ENCODE measurements at regions not wholly inside any gene's neighbourhood (a gene's known extent, or its start where the extent isn't known, plus 50 kb on each side); places are given as distances from the start of the nearest gene placed in this dataset.

DNA sequence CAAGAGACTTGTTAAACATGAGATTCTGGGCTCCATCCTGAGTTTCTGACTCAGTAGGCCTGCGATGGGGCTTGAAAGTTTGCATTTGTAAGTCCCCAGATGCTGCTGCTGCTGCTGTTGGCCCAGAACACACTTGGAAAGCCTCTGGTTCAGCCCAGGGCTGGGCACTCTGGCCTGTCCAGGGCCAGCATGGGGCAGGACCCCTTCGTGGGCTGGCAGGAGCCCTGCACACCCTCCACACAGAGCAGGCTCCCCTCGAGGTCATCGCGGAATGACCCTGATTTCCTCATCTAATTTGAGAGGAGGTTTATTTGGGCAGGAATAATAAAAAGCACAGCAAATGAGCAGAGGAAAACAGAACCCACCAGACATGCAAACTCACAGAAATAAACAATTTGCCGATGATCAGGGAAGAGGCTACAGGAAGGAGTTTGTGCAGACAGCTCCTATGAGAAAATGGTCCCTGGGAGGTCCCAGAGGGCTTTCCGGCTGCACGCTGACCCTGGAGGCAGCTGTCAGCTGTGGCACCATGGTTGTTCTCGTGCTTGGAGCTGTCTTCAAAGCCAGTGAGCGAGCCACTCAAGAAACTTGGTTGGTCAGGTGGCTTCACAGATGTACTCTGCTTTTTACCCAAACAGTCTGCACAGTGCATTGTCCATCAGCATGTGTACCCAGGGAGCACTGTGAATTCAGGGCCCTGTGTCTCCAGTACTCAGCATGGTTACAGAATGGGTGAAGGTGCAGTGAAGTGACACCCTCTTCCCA lies 119.3 kb downstream of the GLI2 start:
- DNase-seq = no peak

GRCh38 chr2:120855855-120856405 lies 120.3 kb downstream of the GLI2 start:
- no peak for DNase-seq

DNA sequence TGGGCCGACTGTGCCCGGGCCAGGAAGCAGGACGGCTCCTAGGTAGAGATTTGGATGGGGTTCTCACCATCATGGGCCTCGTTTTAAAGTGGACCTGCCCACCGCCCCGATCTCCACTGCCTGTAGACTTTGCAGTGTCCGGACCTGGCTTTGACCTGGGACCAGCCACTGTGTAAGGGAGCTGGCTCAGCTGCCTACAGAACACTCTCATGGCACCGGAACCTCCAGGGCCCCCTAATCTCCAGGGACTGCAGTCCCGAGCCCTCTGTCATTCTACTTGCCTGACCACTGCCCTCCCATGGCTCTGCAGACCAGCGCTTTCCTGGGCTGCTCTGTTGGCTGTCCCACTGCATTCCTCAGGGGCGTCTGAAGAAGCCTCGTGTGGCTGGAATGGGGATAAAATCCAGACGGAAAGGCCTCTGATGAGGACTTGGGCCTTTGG lies 120.8 kb downstream of the GLI2 start:
- DNase-seq = no peak

DNA sequence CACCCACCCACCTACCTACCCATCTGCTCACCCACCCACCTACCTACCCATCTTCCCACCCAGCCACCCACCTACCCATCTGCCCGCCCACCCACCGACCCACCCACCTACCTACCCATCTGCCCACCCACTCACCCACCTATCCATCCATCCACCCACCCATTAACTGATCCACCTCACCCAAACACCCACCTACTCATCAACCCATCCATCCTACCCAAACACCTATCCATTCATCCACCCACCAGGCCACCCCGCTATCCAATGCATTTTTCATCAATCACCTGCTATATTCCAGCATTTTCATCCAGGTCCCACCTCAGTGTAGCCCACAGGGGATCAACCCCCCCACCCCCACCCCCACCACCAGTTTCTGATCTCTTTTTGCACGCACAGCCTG lies 121.8 kb downstream of the GLI2 start:
- DNase-seq = no peak

DNA sequence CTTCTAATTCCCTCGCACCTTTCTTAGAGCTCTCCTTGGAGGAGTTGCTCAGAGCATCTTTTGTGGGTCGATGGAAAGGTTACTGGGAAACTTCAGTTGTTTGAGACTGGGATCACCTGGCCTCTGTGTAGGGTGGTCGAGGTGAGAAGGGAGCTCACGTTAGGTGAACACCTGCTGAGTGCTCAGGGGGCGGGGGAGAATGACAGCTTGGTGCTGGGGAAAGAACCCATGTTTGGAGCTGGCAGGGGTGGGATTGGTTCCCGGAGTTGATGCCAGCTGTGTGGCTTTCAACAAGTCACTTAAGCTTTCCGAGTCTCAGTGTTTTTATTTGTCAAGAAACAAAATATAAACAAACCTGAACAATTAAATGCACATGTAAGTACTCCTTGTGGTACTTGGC lies 122.3 kb downstream of the GLI2 start:
- no peak for DNase-seq

- DNase-seq = no peak
These were observed 122.9 kb downstream of the GLI2 start for GRCh38 chr2:120858361-120859106.

- no peak for DNase-seq
These were observed 123.5 kb downstream of the GLI2 start for GRCh38 chr2:120859128-120859527.

DNA sequence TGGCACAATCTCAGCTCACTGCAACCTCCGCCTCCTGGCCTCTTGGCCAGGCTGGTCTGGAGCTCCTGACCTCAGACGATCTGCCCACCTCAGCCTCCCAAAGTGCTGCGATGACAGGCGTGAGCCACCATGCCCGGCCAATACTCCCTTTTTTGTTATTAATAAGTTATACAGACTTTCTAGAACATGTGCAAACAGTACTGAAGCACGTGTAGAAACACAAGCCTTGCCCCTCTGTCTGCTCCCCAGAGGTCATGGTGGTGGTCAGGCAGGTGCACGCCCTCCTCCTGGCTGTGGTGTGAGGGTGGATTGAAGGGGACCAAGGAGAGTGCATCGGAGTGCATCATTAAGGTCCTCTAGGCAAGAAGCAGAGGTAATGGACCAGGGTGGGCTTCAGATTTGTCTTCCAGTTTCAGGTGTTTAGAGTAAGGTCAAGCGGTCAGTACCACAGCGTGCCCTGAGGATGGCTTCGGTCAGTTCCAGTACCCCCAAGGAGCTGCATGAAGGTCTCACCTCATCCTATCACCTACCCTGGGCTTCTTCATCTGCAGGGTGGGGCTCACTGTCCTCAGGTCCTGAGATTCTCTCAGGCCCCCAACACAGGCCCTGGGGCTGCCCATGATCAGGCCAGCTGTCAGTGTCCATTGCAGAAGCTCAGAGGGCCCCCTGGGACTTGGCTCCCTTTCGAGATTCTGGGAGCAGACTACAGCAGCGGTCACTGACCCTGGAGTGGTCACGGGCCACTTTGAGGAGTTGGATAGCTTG lies 124.3 kb downstream of the GLI2 start:
- no peak for DNase-seq

DNA sequence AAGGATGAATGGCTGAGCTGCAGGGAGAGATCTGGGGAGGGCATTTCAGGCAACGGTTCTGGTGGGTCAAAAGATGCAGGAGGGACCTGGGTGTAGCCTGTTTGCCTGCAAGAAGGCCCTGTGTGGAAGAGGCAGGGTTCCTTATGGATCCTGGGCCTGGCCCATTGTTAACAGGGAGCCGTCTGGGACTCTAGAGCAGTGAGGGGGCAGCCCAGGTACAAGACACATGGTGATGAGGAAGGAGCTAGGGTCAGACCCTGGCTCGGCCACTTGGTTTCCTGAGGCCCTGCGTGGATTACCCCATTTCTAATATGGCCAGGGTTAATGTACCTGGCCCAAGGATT lies 124.9 kb downstream of the GLI2 start:
- DNase-seq = no peak

- no peak for DNase-seq
These were observed 125.5 kb downstream of the GLI2 start for GRCh38 chr2:120861191-120861575.

DNA sequence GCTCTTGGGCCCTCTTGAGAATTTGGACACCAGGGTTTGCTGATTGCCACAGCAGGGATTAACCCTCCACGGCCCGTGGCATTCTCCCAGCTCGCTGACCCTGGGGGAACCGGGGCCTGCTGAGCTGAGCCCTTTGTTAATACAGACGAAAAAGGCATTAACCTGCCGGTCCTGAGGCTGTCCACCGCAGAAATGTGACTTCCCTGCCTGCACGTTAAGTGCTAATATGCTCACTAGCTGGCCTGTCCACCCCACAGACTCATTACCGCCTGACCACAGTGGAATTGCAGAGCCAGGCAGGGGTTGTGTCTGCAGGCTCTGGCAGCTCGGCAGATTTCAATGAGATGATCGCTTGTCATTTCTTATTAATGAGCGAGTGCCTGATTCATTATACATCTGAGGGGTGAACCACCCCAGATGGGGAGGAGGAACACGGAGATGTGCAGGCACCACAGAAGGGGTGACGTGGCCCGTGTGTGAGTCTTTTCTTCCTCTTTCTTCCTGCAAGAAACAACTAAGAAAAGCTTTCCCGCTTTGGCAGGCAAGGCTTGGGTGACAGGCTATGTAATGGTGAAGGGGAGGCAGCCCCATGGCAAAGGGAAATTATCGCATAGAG lies 126.0 kb downstream of the GLI2 start:
- DNase-seq = no peak

DNA sequence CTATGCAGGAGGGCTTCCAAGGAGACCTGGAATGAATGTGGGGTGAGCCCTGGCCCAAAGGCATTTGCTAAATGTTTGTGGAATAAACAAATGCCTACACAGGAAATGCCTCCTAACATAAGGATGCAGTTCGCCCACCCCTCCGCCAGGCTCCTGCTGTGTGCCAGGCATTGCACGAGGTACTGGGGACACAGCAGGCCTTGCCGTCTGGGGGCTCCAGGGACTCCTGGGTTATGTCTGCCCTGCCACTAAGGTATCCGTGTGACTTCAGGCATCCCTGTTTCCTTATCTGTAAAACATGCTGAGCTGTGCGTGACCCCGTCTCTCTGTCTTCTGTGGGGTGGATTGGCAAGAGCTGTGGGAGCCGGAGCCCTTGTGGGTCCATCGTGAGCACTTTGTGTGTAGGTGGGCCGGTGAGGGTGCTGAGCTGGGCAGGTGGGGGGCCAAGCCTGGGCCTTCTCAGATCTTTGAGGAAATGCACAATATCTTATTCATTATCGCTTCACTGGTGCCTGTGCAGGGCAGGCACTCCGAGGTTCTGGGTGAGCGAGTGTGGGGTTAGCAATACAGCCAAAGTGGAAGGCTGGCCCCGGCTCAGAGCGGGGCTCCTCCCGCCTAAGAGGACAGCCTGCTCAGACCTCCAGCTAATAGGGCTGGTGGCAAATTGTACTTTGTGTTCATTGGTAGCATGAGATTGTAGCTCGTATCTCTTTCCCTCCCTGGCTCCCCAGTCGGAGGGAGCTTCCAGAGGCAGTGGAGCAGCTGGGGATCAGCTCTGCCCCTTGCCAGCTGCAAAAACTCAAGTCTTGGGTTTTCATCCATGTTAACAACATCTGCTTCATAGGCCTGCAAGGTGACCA lies 126.8 kb downstream of the GLI2 start:
- no peak for DNase-seq

GRCh38 chr2:120863146-120863545 lies 127.5 kb downstream of the GLI2 start:
- no peak for DNase-seq

GRCh38 chr2:120863661-120864320 lies 128.1 kb downstream of the GLI2 start:
- no peak for DNase-seq

GRCh38 chr2:120864981-120865380 lies 129.3 kb downstream of the GLI2 start:
- no peak for DNase-seq

DNA sequence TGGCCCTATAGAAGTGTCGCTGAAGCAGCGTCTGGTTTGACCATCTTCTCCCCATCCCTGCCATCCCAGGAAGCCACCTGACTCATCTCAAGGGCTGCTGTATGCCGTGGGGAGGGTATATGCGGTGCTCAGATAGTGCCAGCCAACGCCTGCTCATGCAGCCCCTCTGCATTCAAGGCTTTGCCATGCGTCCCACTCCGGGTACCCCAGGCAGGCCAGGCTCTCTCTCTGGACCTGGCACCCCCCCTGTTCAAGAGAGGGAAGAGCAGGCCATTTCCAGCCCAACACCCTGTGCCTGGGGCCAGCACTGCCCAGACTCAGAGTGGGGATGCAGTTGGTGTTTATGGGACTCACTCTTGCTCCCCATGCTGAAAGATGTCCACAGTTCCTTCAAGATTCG lies 130.0 kb downstream of the GLI2 start:
- DNase-seq = no peak

DNA sequence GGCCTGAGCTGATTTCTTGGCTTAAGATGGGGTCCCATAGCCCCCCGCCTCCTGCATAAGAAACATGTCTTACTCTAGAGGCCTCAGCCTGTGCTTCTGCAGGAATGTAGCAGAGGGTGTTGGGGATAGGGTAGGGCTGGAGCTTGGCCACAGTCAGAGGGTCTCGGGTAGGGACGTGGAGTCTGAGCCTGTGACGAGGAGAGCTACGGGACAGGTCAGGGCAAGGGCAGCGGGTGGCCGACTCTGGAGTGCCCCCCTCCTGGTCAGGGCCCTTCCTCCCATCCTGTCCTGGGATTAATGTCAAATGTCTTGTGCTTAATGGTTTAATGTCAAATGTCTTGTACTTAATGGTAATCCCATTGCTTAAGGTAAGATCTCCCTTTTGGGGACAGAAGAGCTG lies 130.4 kb downstream of the GLI2 start:
- DNase-seq = no peak

- no peak for DNase-seq
These were observed 130.9 kb downstream of the GLI2 start for GRCh38 chr2:120866483-120867140.

DNA sequence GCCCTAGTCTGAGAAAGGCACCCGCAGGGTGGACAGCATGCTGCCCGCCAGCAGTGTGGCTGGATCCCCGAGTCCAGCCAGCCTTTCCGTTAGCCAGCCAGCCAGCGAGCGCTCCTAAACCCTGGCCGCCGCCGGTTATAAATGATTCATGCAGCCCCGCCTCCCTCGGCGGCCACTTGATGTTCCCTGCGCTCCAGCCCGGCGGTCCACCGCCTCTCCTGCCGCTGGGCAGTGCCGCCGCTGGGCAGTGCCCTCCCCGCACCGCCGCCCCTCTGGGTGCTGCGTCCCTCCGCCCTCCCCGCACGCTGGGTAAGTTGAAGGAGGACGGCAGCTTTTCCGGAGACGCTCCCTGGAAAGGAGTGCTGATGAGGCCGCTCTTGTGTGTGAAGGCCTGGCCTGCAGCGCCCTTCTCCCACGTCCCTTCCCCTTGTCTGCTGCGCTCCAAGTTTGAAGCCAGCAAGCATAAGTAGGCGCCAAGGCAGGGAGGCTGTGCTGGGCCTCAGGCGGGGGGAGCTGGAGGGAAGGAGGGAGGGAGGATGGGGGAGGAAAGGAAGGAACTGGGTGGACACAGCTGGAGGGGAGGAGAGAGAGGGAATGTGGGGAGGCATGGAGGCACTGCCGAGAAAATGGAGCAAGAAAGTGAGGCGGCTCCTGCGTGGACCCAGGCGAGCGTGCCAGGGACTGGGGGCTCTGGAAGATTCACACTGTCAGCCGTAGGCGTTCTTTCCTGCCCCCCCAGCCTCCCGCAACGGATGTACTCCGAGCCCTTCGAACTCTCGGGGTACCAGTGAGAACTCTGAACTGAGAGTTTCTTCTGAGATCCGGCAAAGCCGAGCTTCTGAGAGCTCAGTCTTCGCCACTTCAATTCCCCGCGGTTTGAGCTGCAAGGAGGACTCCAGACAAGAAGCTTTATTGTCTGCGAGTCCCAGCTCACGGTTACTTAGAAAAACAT lies 131.9 kb downstream of the GLI2 start:
- DNase-seq = no peak

GRCh38 chr2:120868366-120868765 lies 132.7 kb downstream of the GLI2 start:
- no peak for DNase-seq
